Epithelial cell of proximal tubule (primary cell): ENCODE measurements at regions not wholly inside any gene's neighbourhood (a gene's known extent, or its start where the extent isn't known, plus 50 kb on each side); places are given as distances from the start of the nearest gene placed in this dataset.

Experiments
- DNase-seq: peaks from one replicate; pipeline ENCODE4 v3.0.0-alpha.2; 2011; ENCODE audit warnings: low read depth
- H3K4me3 ChIP-seq: 2 replicates; pipeline ENCODE4 v1.5.1; 2011; ENCODE audit warnings: low read depth, mild to moderate bottlenecking, low read length
- TF ChIP-seq, protein P1 (sequence below): conservative IDR thresholded peaks from 2 replicates; pipeline ENCODE4 v1.5.1; 2012; ENCODE audit warnings: low read depth, mild to moderate bottlenecking, low read length

DNA sequence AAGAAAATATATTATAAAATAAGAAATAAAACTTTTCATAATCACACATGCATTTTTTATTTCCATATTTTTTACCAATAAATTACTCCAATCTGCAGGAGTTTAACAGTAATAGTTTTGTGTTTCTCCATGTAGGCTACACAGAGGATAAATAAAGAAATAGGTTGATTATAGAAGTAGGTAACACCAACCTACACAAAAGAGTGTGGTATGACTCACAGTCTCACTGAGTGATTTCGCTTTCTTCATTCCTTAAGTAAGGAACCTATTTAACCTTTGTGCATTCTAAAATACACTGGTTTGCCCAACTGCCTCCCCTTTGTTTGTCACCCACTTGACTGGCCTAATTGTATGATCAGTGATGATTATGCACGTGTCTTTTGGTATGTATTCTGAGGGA lies 244.2 kb upstream of the RIMS1 start:
- no peak for DNase-seq
- TF ChIP-seq, protein P1, sequence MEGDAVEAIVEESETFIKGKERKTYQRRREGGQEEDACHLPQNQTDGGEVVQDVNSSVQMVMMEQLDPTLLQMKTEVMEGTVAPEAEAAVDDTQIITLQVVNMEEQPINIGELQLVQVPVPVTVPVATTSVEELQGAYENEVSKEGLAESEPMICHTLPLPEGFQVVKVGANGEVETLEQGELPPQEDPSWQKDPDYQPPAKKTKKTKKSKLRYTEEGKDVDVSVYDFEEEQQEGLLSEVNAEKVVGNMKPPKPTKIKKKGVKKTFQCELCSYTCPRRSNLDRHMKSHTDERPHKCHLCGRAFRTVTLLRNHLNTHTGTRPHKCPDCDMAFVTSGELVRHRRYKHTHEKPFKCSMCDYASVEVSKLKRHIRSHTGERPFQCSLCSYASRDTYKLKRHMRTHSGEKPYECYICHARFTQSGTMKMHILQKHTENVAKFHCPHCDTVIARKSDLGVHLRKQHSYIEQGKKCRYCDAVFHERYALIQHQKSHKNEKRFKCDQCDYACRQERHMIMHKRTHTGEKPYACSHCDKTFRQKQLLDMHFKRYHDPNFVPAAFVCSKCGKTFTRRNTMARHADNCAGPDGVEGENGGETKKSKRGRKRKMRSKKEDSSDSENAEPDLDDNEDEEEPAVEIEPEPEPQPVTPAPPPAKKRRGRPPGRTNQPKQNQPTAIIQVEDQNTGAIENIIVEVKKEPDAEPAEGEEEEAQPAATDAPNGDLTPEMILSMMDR: no peak
- no peak overlapping the region for H3K4me3 ChIP-seq

DNA sequence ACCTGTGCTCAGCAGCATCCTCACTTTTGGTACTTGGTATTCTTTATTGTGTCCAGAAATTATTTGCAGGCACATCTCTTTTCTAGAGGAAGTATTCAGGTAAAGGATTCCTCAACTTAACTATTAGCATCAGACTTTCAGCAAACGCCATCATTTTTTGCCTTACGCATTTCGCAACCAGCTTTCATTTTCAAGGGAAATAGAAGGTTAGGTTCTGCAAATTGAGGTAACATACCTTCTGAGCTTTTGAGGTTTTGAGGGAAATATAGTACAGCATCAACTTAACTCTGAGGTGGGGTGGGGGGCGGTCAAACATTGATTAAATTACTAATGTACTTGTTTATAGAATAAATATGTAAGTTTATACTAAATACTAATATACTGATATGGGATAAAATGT lies 243.6 kb upstream of the RIMS1 start:
- DNase-seq: no peak
- no peak overlapping the region for H3K4me3 ChIP-seq
- TF ChIP-seq, protein P1: no peak

DNA sequence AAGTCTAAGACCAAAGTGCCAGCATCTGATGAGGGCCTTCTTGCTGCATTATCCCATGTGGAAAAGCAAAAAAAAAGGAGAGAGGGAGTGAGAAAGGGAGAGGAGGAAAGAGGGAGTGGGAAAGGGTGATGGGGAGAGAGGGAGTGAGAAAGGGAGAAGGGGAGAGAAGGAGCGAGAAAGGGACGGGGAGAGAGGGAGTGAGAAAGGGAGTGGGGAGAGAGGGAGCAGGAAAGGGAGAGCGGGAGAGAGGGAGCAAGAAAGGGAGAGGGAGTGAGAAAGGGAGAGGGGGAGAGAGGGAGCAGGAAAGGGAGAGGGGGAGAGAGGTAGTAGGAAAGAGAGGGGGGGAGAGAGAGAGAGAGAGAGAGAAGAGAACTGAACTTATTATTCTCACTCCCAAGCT lies 241.1 kb upstream of the RIMS1 start:
- DNase-seq: no peak
- H3K4me3 ChIP-seq: no peak overlapping the region
- TF ChIP-seq, protein P1: no peak

DNA sequence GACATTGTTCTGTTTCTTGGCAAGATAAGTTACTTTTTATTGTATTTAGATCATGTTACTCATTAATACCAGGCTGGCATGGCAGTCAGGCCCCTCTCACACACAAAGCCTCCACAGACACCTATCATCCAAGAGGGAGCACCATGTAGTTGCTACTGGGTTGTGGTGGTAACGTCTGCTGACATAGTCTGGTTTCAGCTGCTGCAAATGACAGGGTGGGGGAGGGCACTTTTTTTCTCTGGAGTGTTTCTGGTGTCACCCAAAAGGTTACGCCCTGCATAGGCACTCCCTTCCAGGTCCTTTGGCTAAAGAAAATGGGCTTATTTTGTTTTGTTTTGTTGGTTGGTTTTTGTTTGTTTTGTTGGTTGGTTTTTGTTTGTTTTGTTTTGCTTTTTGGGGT lies 236.4 kb upstream of the RIMS1 start:
- no peak overlapping the region for H3K4me3 ChIP-seq
- TF ChIP-seq, protein P1: no peak
- no peak for DNase-seq

DNA sequence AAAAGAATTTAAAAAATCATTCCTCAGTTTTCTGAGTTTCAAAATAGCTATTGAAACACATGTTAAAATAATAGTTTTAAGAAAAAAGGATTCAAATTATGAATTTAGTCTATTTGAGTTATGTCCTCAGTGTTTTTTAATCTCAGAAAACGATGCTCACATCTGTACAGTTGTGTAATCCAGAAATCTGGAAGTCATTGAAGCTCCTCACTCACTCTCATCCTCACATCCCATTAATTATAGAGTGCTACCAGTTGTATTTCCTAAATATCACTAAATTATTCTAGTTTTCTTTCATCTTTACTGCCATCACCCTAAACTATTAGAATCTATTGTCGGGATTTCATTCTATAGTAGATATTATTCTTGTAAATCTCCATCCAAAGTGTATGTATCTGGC lies 234.7 kb upstream of the RIMS1 start:
- no peak for DNase-seq
- TF ChIP-seq, protein P1: no peak
- H3K4me3 ChIP-seq: no peak overlapping the region

DNA sequence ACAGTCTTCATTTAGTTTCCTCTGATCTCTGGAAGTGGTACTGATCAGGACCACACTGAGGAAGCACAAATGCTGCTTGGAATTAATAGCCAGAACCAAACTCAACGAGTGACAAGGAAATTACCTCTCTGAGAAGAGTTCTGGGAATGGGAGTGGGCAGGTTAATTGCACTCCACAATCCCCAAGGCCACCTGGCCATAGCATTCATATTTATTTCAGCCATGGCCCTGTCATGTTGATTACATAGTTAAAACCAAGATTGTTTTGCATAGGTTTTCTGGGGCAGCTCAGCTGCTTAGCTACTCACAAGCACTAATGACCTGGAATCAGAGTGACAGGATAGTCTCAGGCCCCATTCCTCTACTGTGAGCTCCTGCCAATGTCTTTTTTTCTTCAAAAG lies 230.2 kb upstream of the RIMS1 start:
- no peak overlapping the region for H3K4me3 ChIP-seq
- no peak for DNase-seq
- TF ChIP-seq, protein P1: no peak

DNA sequence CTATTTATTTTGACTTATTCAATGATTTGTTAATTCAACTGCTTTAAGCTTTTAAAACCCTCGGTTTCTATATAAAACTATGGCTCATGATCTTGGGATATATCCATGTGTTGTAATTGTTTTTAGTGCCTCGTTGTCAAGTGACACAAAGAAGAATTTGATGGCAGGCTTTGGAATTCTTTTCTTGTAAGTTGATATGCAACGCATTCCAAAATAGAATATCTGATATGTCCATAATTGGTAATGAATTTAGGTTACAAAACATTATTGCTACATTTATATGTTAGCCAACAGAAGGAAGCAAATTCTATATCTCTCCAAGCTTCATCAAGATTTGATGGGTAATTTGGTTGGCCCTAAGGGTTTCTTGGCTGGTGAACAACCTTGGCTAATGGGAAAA lies 220.4 kb upstream of the RIMS1 start:
- TF ChIP-seq, protein P1: no peak
- DNase-seq: no peak
- no peak overlapping the region for H3K4me3 ChIP-seq
